ENCODE measurements at regions not wholly inside any gene's neighbourhood (a gene's known extent, or its start where the extent isn't known, plus 50 kb on each side); places are given as distances from the start of the nearest gene placed in this dataset.
"Not testable (repeated sequence)": the region's sequence is repeated elsewhere in the genome, so short reads cannot be mapped to it uniquely, and the experiment has no call there.

- WGBS, 2 donors: 88 to 90% methylated on average over 18 of the region's 18 CpGs
These were observed 69.4 kb downstream of the GRIN2B start for GRCh38 chr12:13911756-13912554.

GRCh38 chr12:13905794-13906193 lies 75.6 kb downstream of the GRIN2B start:
- 81 to 83% methylated on average over 4 of the region's 4 CpGs for WGBS, 2 donors
- ATAC-seq (ENCODE audit: insufficient read depth, low FRiP score): no peak

More at GRCh38 chr12:13911756-13912554, 69.4 kb downstream of the GRIN2B start:
- ATAC-seq (ENCODE audit: insufficient read depth, low FRiP score): no peak
- Histone ChIP-seq H3K27ac (ENCODE audit: low read depth in 1 of 2, low read length in 1 of 2) (no peak overlapping the region), H3K9me3 (ENCODE audit: control insufficient read depth in 4 of 4, insufficient read depth in 3 of 4, low read length in 3 of 4) (peaks cover 0 to 2% (median 0%) of the 10 kb centered on the region in 4 donors), H3K27me3 (ENCODE audit: control insufficient read depth in 3 of 3, insufficient read depth in 3 of 3, low read length in 2 of 3) (no peaks in the 10 kb centered on the region), H3K9ac (ENCODE audit: insufficient read depth in 1 of 2, low read length in 2 of 2) (no peak overlapping the region), H3K4me3 (no peak overlapping the region), H3K36me3 (ENCODE audit: control insufficient read depth in 4 of 4, insufficient read depth in 4 of 4, low read length in 4 of 4) (no peaks in the 10 kb centered on the region), H3K4me1 (ENCODE audit: control insufficient read depth in 5 of 5, insufficient read depth in 5 of 5, low read length in 5 of 5) (no peaks in the 10 kb centered on the region)
- DNase-seq: no peak
- TF ChIP-seq, protein P1, sequence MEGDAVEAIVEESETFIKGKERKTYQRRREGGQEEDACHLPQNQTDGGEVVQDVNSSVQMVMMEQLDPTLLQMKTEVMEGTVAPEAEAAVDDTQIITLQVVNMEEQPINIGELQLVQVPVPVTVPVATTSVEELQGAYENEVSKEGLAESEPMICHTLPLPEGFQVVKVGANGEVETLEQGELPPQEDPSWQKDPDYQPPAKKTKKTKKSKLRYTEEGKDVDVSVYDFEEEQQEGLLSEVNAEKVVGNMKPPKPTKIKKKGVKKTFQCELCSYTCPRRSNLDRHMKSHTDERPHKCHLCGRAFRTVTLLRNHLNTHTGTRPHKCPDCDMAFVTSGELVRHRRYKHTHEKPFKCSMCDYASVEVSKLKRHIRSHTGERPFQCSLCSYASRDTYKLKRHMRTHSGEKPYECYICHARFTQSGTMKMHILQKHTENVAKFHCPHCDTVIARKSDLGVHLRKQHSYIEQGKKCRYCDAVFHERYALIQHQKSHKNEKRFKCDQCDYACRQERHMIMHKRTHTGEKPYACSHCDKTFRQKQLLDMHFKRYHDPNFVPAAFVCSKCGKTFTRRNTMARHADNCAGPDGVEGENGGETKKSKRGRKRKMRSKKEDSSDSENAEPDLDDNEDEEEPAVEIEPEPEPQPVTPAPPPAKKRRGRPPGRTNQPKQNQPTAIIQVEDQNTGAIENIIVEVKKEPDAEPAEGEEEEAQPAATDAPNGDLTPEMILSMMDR (IDR thresholded peaks at IDR 0.05; ENCODE audit: control extremely low read depth, extremely low read depth): no peak

GRCh38 chr12:13900718-13901117 lies 80.7 kb downstream of the GRIN2B start:
- H3K36me3 ChIP-seq (ENCODE audit: control insufficient read depth in 4 of 4, insufficient read depth in 4 of 4, low read length in 4 of 4): no peaks in the 10 kb centered on the region
- no peak overlapping the region for H3K4me3 ChIP-seq
- no peaks in the 10 kb centered on the region for H3K27me3 ChIP-seq (ENCODE audit: control insufficient read depth in 3 of 3, insufficient read depth in 3 of 3, low read length in 2 of 3)
- no peak overlapping the region for H3K27ac ChIP-seq (ENCODE audit: low read depth in 1 of 2, low read length in 1 of 2)
- 66 to 77% methylated on average over 3 of the region's 3 CpGs for WGBS, 2 donors
- no peak for DNase-seq
- peaks cover 0 to 8% (median under 1%) of the 10 kb centered on the region in 4 donors for H3K9me3 ChIP-seq (ENCODE audit: control insufficient read depth in 4 of 4, insufficient read depth in 3 of 4, low read length in 3 of 4)
- no peak overlapping the region for H3K9ac ChIP-seq (ENCODE audit: insufficient read depth in 1 of 2, low read length in 2 of 2)
- H3K4me1 ChIP-seq (ENCODE audit: control insufficient read depth in 5 of 5, insufficient read depth in 5 of 5, low read length in 5 of 5): no peaks in the 10 kb centered on the region
- no peak for ATAC-seq (ENCODE audit: insufficient read depth, low FRiP score)
- TF ChIP-seq, protein P1 (IDR thresholded peaks at IDR 0.05; ENCODE audit: control extremely low read depth, extremely low read depth): no peak

More at GRCh38 chr12:13905794-13906193, 75.6 kb downstream of the GRIN2B start:
- H3K27ac ChIP-seq (ENCODE audit: low read depth in 1 of 2, low read length in 1 of 2): no peak overlapping the region
- H3K9me3 ChIP-seq (ENCODE audit: control insufficient read depth in 4 of 4, insufficient read depth in 3 of 4, low read length in 3 of 4): peaks cover 0 to 9% (median 0%) of the 10 kb centered on the region in 4 donors
- TF ChIP-seq, protein P1 (IDR thresholded peaks at IDR 0.05; ENCODE audit: control extremely low read depth, extremely low read depth): no peak
- H3K4me3 ChIP-seq: no peak overlapping the region
- no peaks in the 10 kb centered on the region for H3K27me3 ChIP-seq (ENCODE audit: control insufficient read depth in 3 of 3, insufficient read depth in 3 of 3, low read length in 2 of 3)
- DNase-seq: no peak
- no peaks in the 10 kb centered on the region for H3K4me1 ChIP-seq (ENCODE audit: control insufficient read depth in 5 of 5, insufficient read depth in 5 of 5, low read length in 5 of 5)
- no peak overlapping the region for H3K9ac ChIP-seq (ENCODE audit: insufficient read depth in 1 of 2, low read length in 2 of 2)
- no peaks in the 10 kb centered on the region for H3K36me3 ChIP-seq (ENCODE audit: control insufficient read depth in 4 of 4, insufficient read depth in 4 of 4, low read length in 4 of 4)

DNA sequence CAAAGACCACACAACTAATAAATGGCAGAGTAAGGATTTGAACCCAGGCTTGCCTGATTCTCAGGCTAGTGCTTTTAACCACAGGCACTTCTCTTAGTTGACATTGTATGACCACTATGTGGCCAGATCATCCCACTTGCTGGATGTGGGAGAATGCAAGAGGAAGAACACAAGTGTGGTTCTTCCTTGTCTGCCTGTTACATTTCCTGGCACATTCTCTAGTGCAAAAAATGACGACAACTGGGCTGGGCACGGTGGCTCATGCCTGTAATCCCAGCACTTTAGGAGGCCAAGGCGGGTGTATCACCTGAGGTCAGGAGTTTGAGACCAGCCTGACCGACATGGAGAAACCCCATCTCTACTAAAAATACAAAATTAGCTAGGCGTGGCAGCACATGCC lies 83.0 kb downstream of the GRIN2B start:
- not testable (repeated sequence) for H3K4me3 ChIP-seq; H3K9me3 ChIP-seq (ENCODE audit: control insufficient read depth in 4 of 4, insufficient read depth in 3 of 4, low read length in 3 of 4); DNase-seq; H3K4me1 ChIP-seq (ENCODE audit: control insufficient read depth in 5 of 5, insufficient read depth in 5 of 5, low read length in 5 of 5); H3K36me3 ChIP-seq (ENCODE audit: control insufficient read depth in 4 of 4, insufficient read depth in 4 of 4, low read length in 4 of 4); H3K27ac ChIP-seq (ENCODE audit: low read depth in 1 of 2, low read length in 1 of 2); H3K9ac ChIP-seq (ENCODE audit: insufficient read depth in 1 of 2, low read length in 2 of 2); ATAC-seq (ENCODE audit: insufficient read depth, low FRiP score); H3K27me3 ChIP-seq (ENCODE audit: control insufficient read depth in 3 of 3, insufficient read depth in 3 of 3, low read length in 2 of 3)
- 79 to 80% methylated on average over 5 of the region's 5 CpGs for WGBS, 2 donors
